ENCODE measurements at regions not wholly inside any gene's neighbourhood (a gene's known extent, or its start where the extent isn't known, plus 50 kb on each side); places are given as distances from the start of the nearest gene placed in this dataset.

DNA sequence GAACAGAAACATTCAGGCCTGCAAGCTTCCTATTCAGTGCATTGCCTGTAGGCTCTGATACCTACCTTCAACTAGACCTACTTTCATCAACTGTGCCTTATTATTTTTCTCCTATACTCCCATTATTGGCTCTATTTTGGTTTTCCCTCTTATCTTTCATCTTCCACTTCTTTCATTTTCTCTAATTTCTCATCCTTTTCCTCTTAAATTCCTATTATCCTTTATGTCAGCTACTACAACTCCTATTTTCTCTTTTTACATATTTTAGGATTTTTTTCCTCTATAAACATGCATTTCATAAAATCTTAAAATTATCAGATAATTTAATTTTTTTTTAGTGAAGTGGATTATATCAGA is 61.6 kb upstream of the PRDM8 start:
- no peak overlapping the region for H4K5ac ChIP-seq (ENCODE audit: insufficient read length, low read depth, low read length)
- H3K27me3 ChIP-seq (replicated peaks in 1 of 4; ENCODE audit: control insufficient read depth in 3 of 4, extremely low read depth in 1 of 4, insufficient read depth in 3 of 4, low read length in 3 of 4), result no peaks in the 10 kb centered on the region
- no peaks in the 10 kb centered on the region for H3K79me1 ChIP-seq (ENCODE audit: low read depth, low read length)
- no peak overlapping the region for H2BK15ac ChIP-seq (ENCODE audit: low read length)
- no peaks in the 10 kb centered on the region for H3K23me2 ChIP-seq (ENCODE audit: low read depth, low read length)
- FAIRE-seq (no peak), DNase-seq (ENCODE audit: low read depth in 1 of 2, low spot score in 2 of 2) (no peak)
- H3K4ac ChIP-seq (replicated peaks; ENCODE audit: insufficient read length, low read depth, low read length), result no peak overlapping the region
- no peaks in the 10 kb centered on the region for H4K20me1 ChIP-seq (replicated peaks in 1 of 2; ENCODE audit: control insufficient read depth in 1 of 2, insufficient read depth in 2 of 2, low read length in 2 of 2)
- H2BK120ac ChIP-seq (replicated peaks; ENCODE audit: low read depth, low read length), result no peak overlapping the region
- H3K9me3 ChIP-seq (ENCODE audit: insufficient read depth in 2 of 2, low read depth in 1 of 2, low read length in 1 of 2), result no peaks in the 10 kb centered on the region
- no peak overlapping the region for H3K23ac ChIP-seq (ENCODE audit: insufficient read length)
- H2AK5ac ChIP-seq (ENCODE audit: low read depth, low read length), result no peak overlapping the region
- H3K9ac ChIP-seq (replicated peaks in 1 of 4; ENCODE audit: extremely low read depth in 1 of 4, low read depth in 3 of 4, low read length in 3 of 4), result no peak overlapping the region
- no peaks in the 10 kb centered on the region for H3K36me3 ChIP-seq (ENCODE audit: control insufficient read depth in 2 of 4, insufficient read depth in 4 of 4, low read length in 3 of 4)
- H3K4me2 ChIP-seq (ENCODE audit: insufficient read depth in 1 of 2, low read depth in 2 of 2, low read length in 2 of 2), result no peak overlapping the region
- CTCF ChIA-PET (ENCODE audit: partially characterized antibody), result interaction anchor here (1.4 kb wide), 1 partner anchor 10 kb away, joined by 7 read pairs; no protein-coding TSS in a partner anchor
- H3K18ac ChIP-seq (ENCODE audit: extremely low read depth, low read length), result no peak overlapping the region
- H2BK20ac ChIP-seq (ENCODE audit: low read length), result no peak overlapping the region
- no peak overlapping the region for H3K14ac ChIP-seq (ENCODE audit: insufficient read length)
- H2AFZ ChIP-seq (ENCODE audit: low read length), result peak overlapping the region; percentile 49; the same call in 1 of the 2 replicates
- H4K8ac ChIP-seq (ENCODE audit: extremely low read depth, insufficient read depth, low read length), result no peak overlapping the region
- no peak overlapping the region for H4K91ac ChIP-seq (replicated peaks; ENCODE audit: insufficient read length, low read length)
- H3K4me3 ChIP-seq (ENCODE audit: extremely low read depth in 1 of 4, insufficient read depth in 2 of 4, low read depth in 3 of 4, low read length in 4 of 4), result no peak overlapping the region
- no peaks in the 10 kb centered on the region for H3K4me1 ChIP-seq (replicated peaks in 1 of 4; ENCODE audit: control insufficient read depth in 3 of 4, insufficient read depth in 4 of 4, low read length in 3 of 4)
- H2BK12ac ChIP-seq (ENCODE audit: low read depth, low read length), result no peak overlapping the region
- H3K27ac ChIP-seq (ENCODE audit: low read depth, low read length), result no peak overlapping the region
- H3K56ac ChIP-seq (replicated peaks; ENCODE audit: insufficient read length, low read depth, low read length), result no peak overlapping the region
- no peak overlapping the region for H2BK5ac ChIP-seq (ENCODE audit: low read depth, low read length)
- POLR2A ChIA-PET (ENCODE audit: partially characterized antibody), result no interaction called here
- H3K79me2 ChIP-seq (ENCODE audit: control insufficient read depth in 1 of 2, insufficient read depth in 2 of 2, low read length in 2 of 2), result no peaks in the 10 kb centered on the region
- TF ChIP-seq ZNF274 (IDR thresholded peaks at IDR 0.05; ENCODE audit: borderline replicate concordance, extremely low read depth, low read length), result no peak
- no peak for TF ChIP-seq CTBP2 (IDR thresholded peaks at IDR 0.05; ENCODE audit: borderline replicate concordance, insufficient read depth, insufficient read length, low read length)
- TF ChIP-seq EZH2 (IDR thresholded peaks at IDR 0.05; ENCODE audit: low read depth, low read length, severe bottlenecking), result no peak
- no peak for TF ChIP-seq SP1 (IDR thresholded peaks at IDR 0.05; ENCODE audit: low read depth, low read length)
- TF ChIP-seq PHF8 (conservative IDR thresholded peaks at IDR 0.05; ENCODE audit: low read depth, low read length), result no peak
- TF ChIP-seq JUN (IDR thresholded peaks at IDR 0.05; ENCODE audit: low read depth, low read length), result no peak
